IMR-90 (cell line): ENCODE measurements at regions not wholly inside any gene's neighbourhood (a gene's known extent, or its start where the extent isn't known, plus 50 kb on each side); places are given as distances from the start of the nearest gene placed in this dataset.

Source experiments
- ATAC-seq: fragments of 200-7000 bp; cut with Tn5 transposase; 2 replicates; pipeline ENCODE4 v1.9.1; 2020; ENCODE audit warnings: low read depth, mild to moderate bottlenecking, moderate library complexity
- BruUV-seq: library from RNA; stranded (reverse); fragments of 400-500 nt; replicated peaks from 2 replicates; lab custom pipeline; 2021; lab: Mats Ljungman, UMichigan
- CTCF ChIA-PET: fragments of 300-600 bp; formaldehyde crosslinking; extraction: SDS; loops from one replicate; lab custom pipeline; 2021; ENCODE audit warnings: antibody characterized with exemption; lab: Yijun Ruan, JAX
- POLR2A ChIA-PET: fragments of 300-600 bp; sonication (Branson Sonifier 250); formaldehyde crosslinking; loops from one replicate; lab custom pipeline; 2022; ENCODE audit warnings: antibody characterized with exemption; ENCODE audit not compliant: unreplicated experiment; lab: Charles Lee
- DNase-seq: peaks from one replicate; pipeline ENCODE4 v3.0.0; 2013
- H2AFZ ChIP-seq: replicated peaks from 2 replicates; pipeline ENCODE3; 2013; ENCODE audit warnings: low read length, mild to moderate bottlenecking; ENCODE audit not compliant: poor library complexity
- H2AK5ac ChIP-seq: 2 replicates; pipeline ENCODE4 v1.6.1; 2013; ENCODE audit warnings: low read depth, low read length, inconsistent platforms
- H2AK9ac ChIP-seq: replicated peaks from 2 replicates; pipeline ENCODE3; 2013; ENCODE audit warnings: mild to moderate bottlenecking, low read depth, low read length, moderate library complexity; ENCODE audit not compliant: poor library complexity
- H2BK120ac ChIP-seq: 2 replicates; pipeline ENCODE4 v1.6.1; 2013; ENCODE audit warnings: low read depth, low read length, inconsistent platforms
- H2BK15ac ChIP-seq: 3 replicates; pipeline ENCODE4 v1.6.1; 2013; ENCODE audit warnings: low read depth, low read length, inconsistent platforms
- H2BK20ac ChIP-seq: 2 replicates; pipeline ENCODE4 v1.6.1; 2013; ENCODE audit warnings: low read depth, mild to moderate bottlenecking, inconsistent platforms, low read length, moderate library complexity
- H2BK5ac ChIP-seq: 2 replicates; pipeline ENCODE4 v1.6.1; 2013; ENCODE audit warnings: mild to moderate bottlenecking, low read depth, low read length, inconsistent platforms; ENCODE audit not compliant: poor library complexity, severe bottlenecking
- H3K14ac ChIP-seq: replicated peaks from 2 replicates; pipeline ENCODE4 v1.6.1; 2013; ENCODE audit warnings: low read depth, low read length, inconsistent platforms
- H3K18ac ChIP-seq: 2 replicates; pipeline ENCODE4 v1.6.1; 2013; ENCODE audit warnings: low read depth, low read length, control low read depth
- H3K23ac ChIP-seq: 2 replicates; pipeline ENCODE4 v1.6.1; 2013; ENCODE audit warnings: low read depth, low read length, inconsistent platforms
- H3K27ac ChIP-seq: 2 replicates; pipeline ENCODE4 v1.5.1; 2013; ENCODE audit warnings: mild to moderate bottlenecking, control low read depth, low read length; ENCODE audit not compliant: insufficient read depth
- H3K27me3 ChIP-seq: 2 replicates; pipeline ENCODE4 v1.6.1; 2013; ENCODE audit warnings: low read length; ENCODE audit not compliant: control insufficient read depth, insufficient read depth
- H3K36me3 ChIP-seq: 2 replicates; pipeline ENCODE4 v1.6.1; 2013; ENCODE audit warnings: low read length, mixed read lengths; ENCODE audit not compliant: control insufficient read depth, insufficient read depth
- H3K4ac ChIP-seq: 2 replicates; pipeline ENCODE4 v1.6.1; 2013; ENCODE audit warnings: low read depth, low read length, inconsistent platforms
- H3K4me1 ChIP-seq: 2 replicates; pipeline ENCODE4 v1.6.1; 2013; ENCODE audit warnings: low read length, mixed read lengths; ENCODE audit not compliant: control insufficient read depth, insufficient read depth
- H3K4me2 ChIP-seq: 2 replicates; pipeline ENCODE4 v1.6.1; 2013; ENCODE audit warnings: low read depth, mild to moderate bottlenecking, control low read depth, low read length, moderate library complexity
- H3K4me3 ChIP-seq: 2 replicates; pipeline ENCODE4 v1.5.1; 2013; ENCODE audit warnings: low read depth, mild to moderate bottlenecking, control low read depth, low read length, moderate library complexity; ENCODE audit not compliant: insufficient read depth
- H3K56ac ChIP-seq: 2 replicates; pipeline ENCODE4 v1.6.1; 2013; ENCODE audit warnings: low read length, inconsistent platforms; ENCODE audit not compliant: insufficient read depth; ENCODE audit errors: extremely low read depth
- H3K79me1 ChIP-seq, 2 experiments: 2 replicates each; pipeline ENCODE4 v1.6.1; 2013; ENCODE audit warnings: low read length in 2 of 2, inconsistent platforms in 1 of 2, low read depth in 1 of 2
- H3K9ac ChIP-seq: 2 replicates; pipeline ENCODE4 v1.6.1; 2013; ENCODE audit warnings: low read depth, low read length, control low read depth
- H3K9me1 ChIP-seq: 2 replicates; pipeline ENCODE4 v1.6.1; 2013; ENCODE audit warnings: low read length, inconsistent platforms; ENCODE audit not compliant: insufficient read depth
- H3K9me3 ChIP-seq: 2 replicates; pipeline ENCODE4 v1.6.1; 2013; ENCODE audit warnings: low read length; ENCODE audit not compliant: control insufficient read depth, insufficient read depth
- H4K20me1 ChIP-seq: 2 replicates; pipeline ENCODE4 v1.6.1; 2013; ENCODE audit warnings: low read length, inconsistent platforms; ENCODE audit not compliant: insufficient read depth
- H4K5ac ChIP-seq: 2 replicates; pipeline ENCODE4 v1.6.1; 2013; ENCODE audit warnings: mild to moderate bottlenecking, low read depth, low read length, control low read depth
- H4K8ac ChIP-seq, 2 experiments: 2 replicates each; pipeline ENCODE4 v1.6.1; 2013; ENCODE audit warnings: low read depth in 2 of 2, low read length in 2 of 2, control low read depth in 1 of 2, inconsistent platforms in 1 of 2
- H4K91ac ChIP-seq: 2 replicates; pipeline ENCODE4 v1.6.1; 2013; ENCODE audit warnings: low read depth, low read length, inconsistent platforms; ENCODE audit not compliant: insufficient read depth
- BHLHE40 ChIP-seq: fragments of 150-350 bp; IDR thresholded peaks from 2 replicates; pipeline ENCODE4 v1.6.1; 2016; ENCODE audit warnings: mild to moderate bottlenecking, low read depth, low read length
- CHD1 ChIP-seq: IDR thresholded peaks from 2 replicates; pipeline ENCODE4 v1.6.1; 2012; ENCODE audit warnings: low read depth, low read length, improper control_type of control experiment
- CTCF ChIP-seq: conservative IDR thresholded peaks from 2 replicates; pipeline ENCODE4 v1.5.1; 2012; ENCODE audit warnings: mild to moderate bottlenecking, low read depth, low read length, improper control_type of control experiment
- FOS ChIP-seq: fragments of 150-350 bp; IDR thresholded peaks from 2 replicates; pipeline ENCODE4 v1.6.1; 2016; ENCODE audit warnings: low read depth, low read length
- MAFK ChIP-seq: IDR thresholded peaks from 2 replicates; pipeline ENCODE4 v1.6.1; 2012; ENCODE audit warnings: low read depth, low read length, improper control_type of control experiment
- MAZ ChIP-seq: IDR thresholded peaks from 2 replicates; pipeline ENCODE4 v1.6.1; 2012; ENCODE audit warnings: low read depth, mild to moderate bottlenecking, low read length, improper control_type of control experiment, moderate library complexity, borderline replicate concordance
- NFE2L2 ChIP-seq: fragments of 150-350 bp; IDR thresholded peaks from 2 replicates; pipeline ENCODE4 v1.6.1; 2016; ENCODE audit warnings: low read depth, mild to moderate bottlenecking, low read length
- POLR2A ChIP-seq: IDR thresholded peaks from 2 replicates; pipeline ENCODE4 v1.6.1; 2012; ENCODE audit warnings: mild to moderate bottlenecking, low read depth, low read length
- RCOR1 ChIP-seq: IDR thresholded peaks from 2 replicates; pipeline ENCODE4 v1.6.1; 2012; ENCODE audit warnings: mild to moderate bottlenecking, low read length, improper control_type of control experiment; ENCODE audit not compliant: insufficient replicate concordance
- RFX5 ChIP-seq: IDR thresholded peaks from 2 replicates; pipeline ENCODE4 v1.8.0; 2012; ENCODE audit warnings: low read depth, mild to moderate bottlenecking, low read length, moderate library complexity
- SMC3 ChIP-seq: fragments of 150-350 bp; IDR thresholded peaks from 2 replicates; pipeline ENCODE4 v1.6.1; 2016; ENCODE audit warnings: low read depth, mild to moderate bottlenecking, antibody characterized with exemption, low read length, moderate library complexity
- WGBS, 2 experiments: methylation state at CpG; one replicate each; pipeline versions ENCODE4 v1.1.5 to v1.1.7; 2013; ENCODE audit warnings: missing lambda C conversion rate in 2 of 2; ENCODE audit not compliant: insufficient read length in 1 of 2; ENCODE audit errors: extremely low coverage in 2 of 2; 5-methylcytosine and 5-hydroxymethylcytosine counted together
- dilution Hi-C: fragments of 300-500 bp; cut with HindIII; formaldehyde crosslinking; loops from one replicate; pipeline ENCODE4 v1.14.3; 2018; ENCODE audit warnings: low sequenced_read_pairs; ENCODE audit not compliant: unreplicated experiment
- in situ Hi-C: fragments of 300-500 bp; cut with MboI; formaldehyde crosslinking; loops from 3 replicates; pipeline ENCODE4 v1.14.3; 2019; ENCODE audit warnings: low sequenced_read_pairs, inconsistent platforms, mixed read lengths
- intact Hi-C: fragments of 100-400 bp; cut with micrococcal nuclease; formaldehyde crosslinking; loops from 2 replicates; pipeline ENCODE4 v1.10.0; 2022

GRCh38 chr1:34376531-34376930, 199.8 kb downstream of the C1orf94 start:
- Histone ChIP-seq H2AK5ac (no peak overlapping the region), H4K20me1 (no peaks in the 10 kb centered on the region), H2BK15ac (no peak overlapping the region), H2BK5ac (no peak overlapping the region), H3K27ac (no peak overlapping the region), H2BK20ac (no peak overlapping the region), H2AK9ac (no peak overlapping the region), H3K79me1 (no peaks in the 10 kb centered on the region), H4K5ac (no peak overlapping the region), H2BK120ac (no peak overlapping the region), H3K4me3 (no peak overlapping the region), H4K8ac (no peak overlapping the region), H3K14ac (no peak overlapping the region), H3K9me3 (peaks cover 26% of the 10 kb centered on the region), H3K4ac (no peak overlapping the region), H3K9me1 (no peaks in the 10 kb centered on the region), H3K36me3 (no peaks in the 10 kb centered on the region), H3K9ac (no peak overlapping the region), H3K4me1 (no peaks in the 10 kb centered on the region), H2AFZ (no peak overlapping the region), H3K4me2 (no peak overlapping the region), H3K23ac (no peak overlapping the region), H3K27me3 (no peaks in the 10 kb centered on the region), H3K56ac (no peak overlapping the region), H4K91ac (no peak overlapping the region), H3K18ac (no peak overlapping the region)
- in situ Hi-C loops (no loop called here), dilution Hi-C loops (no loop called here), intact Hi-C loops (no loop called here)
- CTCF ChIA-PET = no interaction called here
- POLR2A ChIA-PET = no interaction called here
- DNase-seq = no peak
- BruUV-seq = no TSS peak
- ATAC-seq = no peak
- no CpG with 5 or more reads among the region's 2 CpGs for WGBS, 2 experiments
- TF ChIP-seq RCOR1 (no peak), CHD1 (no peak), POLR2A (no peak), BHLHE40 (no peak), MAFK (no peak), RFX5 (no peak), NFE2L2 (no peak), FOS (no peak), CTCF (no peak), MAZ (no peak), SMC3 (no peak)
